ENCODE measurements at regions not wholly inside any gene's neighbourhood (a gene's known extent, or its start where the extent isn't known, plus 50 kb on each side); places are given as distances from the start of the nearest gene placed in this dataset.
"Not testable (repeated sequence)": the region's sequence is repeated elsewhere in the genome, so short reads cannot be mapped to it uniquely, and the experiment has no call there.

DNA sequence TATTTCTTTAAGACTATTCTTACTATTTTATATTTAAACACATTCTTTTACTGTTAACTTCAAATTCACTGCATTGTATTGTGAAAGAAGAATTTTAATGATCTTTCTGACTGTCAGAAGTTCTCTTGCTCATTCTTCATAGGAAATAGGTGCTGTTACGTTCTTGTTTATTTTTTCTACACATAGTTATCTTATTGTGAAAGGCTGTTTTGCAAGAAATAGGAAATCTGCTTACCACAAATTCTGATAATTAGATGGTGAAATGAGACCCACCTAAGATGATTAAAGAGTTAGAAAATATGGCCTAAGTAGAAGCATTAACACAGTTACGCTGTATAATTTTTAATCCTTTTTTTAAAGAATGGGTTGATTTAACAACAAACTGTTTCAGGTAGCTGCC is 316.1 kb upstream of the ZFP42 start:
- Histone ChIP-seq H3K27ac (no peak overlapping the region), H3K4me3 (no peak overlapping the region), H3K27me3 (replicated peaks; ENCODE audit: insufficient read depth) (no peaks in the 10 kb centered on the region), H3K36me3 (no peaks in the 10 kb centered on the region), H3K4me1 (ENCODE audit: control insufficient read depth in 1 of 2, low read depth in 2 of 2) (peaks cover 0 to 7% of the 10 kb centered on the region in 2 donors), H3K9me3 (no peaks in the 10 kb centered on the region)
- DNase-seq (ENCODE audit: low spot score) (no peak), ATAC-seq (ENCODE audit: insufficient number of reproducible peaks, low FRiP score, low read depth) (no peak)
- TF ChIP-seq, protein P1, sequence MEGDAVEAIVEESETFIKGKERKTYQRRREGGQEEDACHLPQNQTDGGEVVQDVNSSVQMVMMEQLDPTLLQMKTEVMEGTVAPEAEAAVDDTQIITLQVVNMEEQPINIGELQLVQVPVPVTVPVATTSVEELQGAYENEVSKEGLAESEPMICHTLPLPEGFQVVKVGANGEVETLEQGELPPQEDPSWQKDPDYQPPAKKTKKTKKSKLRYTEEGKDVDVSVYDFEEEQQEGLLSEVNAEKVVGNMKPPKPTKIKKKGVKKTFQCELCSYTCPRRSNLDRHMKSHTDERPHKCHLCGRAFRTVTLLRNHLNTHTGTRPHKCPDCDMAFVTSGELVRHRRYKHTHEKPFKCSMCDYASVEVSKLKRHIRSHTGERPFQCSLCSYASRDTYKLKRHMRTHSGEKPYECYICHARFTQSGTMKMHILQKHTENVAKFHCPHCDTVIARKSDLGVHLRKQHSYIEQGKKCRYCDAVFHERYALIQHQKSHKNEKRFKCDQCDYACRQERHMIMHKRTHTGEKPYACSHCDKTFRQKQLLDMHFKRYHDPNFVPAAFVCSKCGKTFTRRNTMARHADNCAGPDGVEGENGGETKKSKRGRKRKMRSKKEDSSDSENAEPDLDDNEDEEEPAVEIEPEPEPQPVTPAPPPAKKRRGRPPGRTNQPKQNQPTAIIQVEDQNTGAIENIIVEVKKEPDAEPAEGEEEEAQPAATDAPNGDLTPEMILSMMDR (IDR thresholded peaks at IDR 0.05) = no peak

DNA sequence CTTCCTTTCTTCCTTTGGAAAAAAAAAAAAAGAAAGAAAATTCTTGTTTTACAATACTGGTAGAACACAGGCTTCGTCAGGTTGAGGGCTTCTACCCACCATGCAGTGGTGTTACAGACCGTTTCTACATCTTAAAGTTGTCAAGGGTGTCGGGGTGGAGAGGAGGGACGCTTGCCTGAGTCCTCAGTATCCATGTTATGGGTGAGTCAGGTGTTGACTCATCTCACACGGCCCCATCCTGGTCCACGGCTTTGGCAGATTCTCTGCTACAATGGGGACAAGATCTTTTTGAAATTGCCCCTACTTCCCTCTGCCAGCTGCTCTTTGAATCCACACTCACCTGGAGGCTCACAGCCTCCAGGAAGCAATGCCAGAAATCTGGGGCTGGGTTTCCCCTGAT is 310.3 kb upstream of the ZFP42 start:
- DNase-seq (ENCODE audit: low spot score) = no peak
- Histone ChIP-seq H3K36me3 (no peaks in the 10 kb centered on the region), H3K4me1 (ENCODE audit: control insufficient read depth in 1 of 2, low read depth in 2 of 2) (no peaks in the 10 kb centered on the region), H3K9me3 (no peaks in the 10 kb centered on the region), H3K4me3 (no peak overlapping the region), H3K27ac (no peak overlapping the region), H3K27me3 (replicated peaks; ENCODE audit: insufficient read depth) (no peaks in the 10 kb centered on the region)
- ATAC-seq (ENCODE audit: insufficient number of reproducible peaks, low FRiP score, low read depth) = no peak
- TF ChIP-seq, protein P1 (IDR thresholded peaks at IDR 0.05) = no peak

DNA sequence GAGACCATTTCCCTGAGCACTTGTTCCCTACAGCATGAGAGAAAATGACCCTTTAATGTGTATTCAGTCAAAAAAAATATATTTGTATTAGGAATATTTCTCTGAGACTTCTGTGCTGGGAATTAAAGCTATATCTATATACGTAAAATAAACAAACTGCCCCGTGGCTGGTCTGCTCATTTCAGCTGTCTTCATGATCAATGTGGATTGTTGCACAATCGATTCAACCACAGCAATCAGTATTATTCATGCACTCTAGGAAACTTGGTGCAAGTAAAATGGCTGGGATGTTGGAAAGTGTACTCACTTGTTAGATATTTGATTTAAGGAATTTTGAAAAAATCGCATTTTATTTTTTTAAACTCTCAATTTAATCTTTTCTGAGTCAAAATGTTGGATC is 307.9 kb upstream of the ZFP42 start:
- Histone ChIP-seq H3K4me3 (no peak overlapping the region), H3K4me1 (ENCODE audit: control insufficient read depth in 1 of 2, low read depth in 2 of 2) (no peaks in the 10 kb centered on the region), H3K27me3 (replicated peaks; ENCODE audit: insufficient read depth) (no peaks in the 10 kb centered on the region), H3K9me3 (no peaks in the 10 kb centered on the region), H3K27ac (no peak overlapping the region), H3K36me3 (no peaks in the 10 kb centered on the region)
- TF ChIP-seq, protein P1 (IDR thresholded peaks at IDR 0.05) = no peak
- DNase-seq (ENCODE audit: low spot score) (no peak), ATAC-seq (ENCODE audit: insufficient number of reproducible peaks, low FRiP score, low read depth) (no peak)

DNA sequence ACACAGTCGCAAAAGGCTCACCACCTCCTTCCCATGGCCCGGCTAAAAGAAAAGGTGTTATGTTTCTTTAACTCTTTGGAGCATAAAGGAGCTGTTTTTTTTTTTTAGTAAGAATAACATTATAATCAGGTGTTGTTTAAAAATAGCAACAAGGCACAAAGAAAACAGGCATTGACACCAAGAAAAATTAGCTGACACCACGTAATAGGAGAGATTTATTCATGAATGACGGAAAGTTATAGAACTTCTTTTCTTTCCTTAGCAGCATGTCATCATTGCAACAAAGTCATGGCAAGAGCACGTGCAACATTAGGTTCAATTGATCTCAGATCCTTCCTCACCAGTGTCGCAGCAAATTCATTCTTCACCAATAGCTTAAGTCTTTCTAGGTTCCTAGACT is 302.9 kb upstream of the ZFP42 start:
- Histone ChIP-seq H3K9me3 (no peaks in the 10 kb centered on the region), H3K36me3 (no peaks in the 10 kb centered on the region), H3K4me3 (no peak overlapping the region), H3K27me3 (replicated peaks; ENCODE audit: insufficient read depth) (no peaks in the 10 kb centered on the region), H3K27ac (no peak overlapping the region), H3K4me1 (ENCODE audit: control insufficient read depth in 1 of 2, low read depth in 2 of 2) (no peaks in the 10 kb centered on the region)
- DNase-seq (ENCODE audit: low spot score) = no peak
- TF ChIP-seq, protein P1 (IDR thresholded peaks at IDR 0.05) = no peak
- ATAC-seq (ENCODE audit: insufficient number of reproducible peaks, low FRiP score, low read depth) = no peak

DNA sequence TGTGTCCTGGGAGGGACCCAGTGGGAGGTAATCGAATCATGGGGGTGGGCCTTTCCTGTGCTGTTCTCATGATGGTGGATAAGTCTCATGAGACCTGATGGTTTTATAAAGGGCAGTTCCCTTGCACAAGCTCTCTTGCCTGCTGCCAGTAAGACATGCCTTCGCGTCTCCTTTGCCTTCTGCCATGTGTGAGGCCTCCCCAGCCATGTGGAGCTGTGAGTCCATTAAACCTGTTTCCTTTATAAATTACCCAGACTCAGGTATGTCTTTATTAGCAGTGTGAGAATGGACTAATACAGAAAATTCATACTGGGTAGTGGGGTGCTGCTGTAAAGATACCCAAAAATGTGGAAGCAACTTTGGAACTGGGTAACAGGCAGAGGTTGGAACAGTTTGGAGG is 300.0 kb upstream of the ZFP42 start:
- not testable (repeated sequence) for H3K4me1 ChIP-seq (ENCODE audit: control insufficient read depth in 1 of 2, low read depth in 2 of 2); H3K36me3 ChIP-seq; H3K27me3 ChIP-seq (replicated peaks; ENCODE audit: insufficient read depth); H3K27ac ChIP-seq; H3K4me3 ChIP-seq; H3K9me3 ChIP-seq; ATAC-seq (ENCODE audit: insufficient number of reproducible peaks, low FRiP score, low read depth); DNase-seq (ENCODE audit: low spot score)

DNA sequence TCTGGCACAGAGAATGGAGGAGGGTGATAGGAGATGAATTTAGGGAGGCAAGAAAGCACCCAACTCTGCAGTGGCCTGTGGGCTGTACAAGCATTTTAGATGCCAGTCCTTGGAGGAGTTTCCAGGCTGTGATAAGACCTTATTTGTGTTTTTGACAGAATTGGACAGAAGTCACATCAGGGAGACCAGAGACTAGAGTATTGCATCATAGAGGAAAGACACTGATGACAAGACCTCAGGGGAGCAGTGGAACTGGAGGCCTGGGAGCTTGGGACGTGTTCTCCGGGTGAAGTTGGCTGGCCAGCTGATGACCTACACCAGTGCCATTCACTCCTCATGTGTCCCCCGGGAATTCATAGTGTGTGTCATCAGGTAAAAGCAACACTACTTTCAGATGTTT is 284.0 kb upstream of the ZFP42 start:
- ATAC-seq (ENCODE audit: insufficient number of reproducible peaks, low FRiP score, low read depth) = no peak

More for the DNA sequence above, 284.0 kb upstream of the ZFP42 start:
- H3K27me3 ChIP-seq (replicated peaks; ENCODE audit: insufficient read depth) = no peaks in the 10 kb centered on the region
- TF ChIP-seq, protein P1 (IDR thresholded peaks at IDR 0.05) = no peak
- DNase-seq (ENCODE audit: low spot score) = no peak
- H3K9me3 ChIP-seq = peaks cover 6% of the 10 kb centered on the region
- H3K27ac ChIP-seq = no peak overlapping the region
- H3K4me1 ChIP-seq (ENCODE audit: control insufficient read depth in 1 of 2, low read depth in 2 of 2) = no peaks in the 10 kb centered on the region
- H3K36me3 ChIP-seq = no peaks in the 10 kb centered on the region
- H3K4me3 ChIP-seq = no peak overlapping the region

All from thoracic aorta (tissue), 2 donors.